Cardiac fibroblast (primary cell): ENCODE measurements at regions not wholly inside any gene's neighbourhood (a gene's known extent, or its start where the extent isn't known, plus 50 kb on each side); places are given as distances from the start of the nearest gene placed in this dataset.
A peak's percentile ranks its signal among the peaks of the same experiment; 100 is the strongest.

Source experiments
- DNase-seq, 2 donors: peaks; one replicate each; pipeline versions ENCODE4 v3.0.0 to v3.0.0-alpha.2; 2010; ENCODE audit warnings: low read depth in 2 of 2
- H3K4me3 ChIP-seq, 2 donors: replicated peaks in 1 of 2; 1 replicate in 1 of 2; 2 replicates in 1 of 2; pipeline ENCODE4 v1.5.1; 2011; ENCODE audit warnings: low read depth in 2 of 2, low read length in 2 of 2, mild to moderate bottlenecking in 2 of 2, moderate library complexity in 1 of 2
- TF ChIP-seq, protein P1 (sequence below): IDR thresholded peaks from one replicate; pipeline ENCODE4 v1.5.1; 2011; ENCODE audit warnings: low read depth, mild to moderate bottlenecking, low read length, inconsistent platforms

DNA sequence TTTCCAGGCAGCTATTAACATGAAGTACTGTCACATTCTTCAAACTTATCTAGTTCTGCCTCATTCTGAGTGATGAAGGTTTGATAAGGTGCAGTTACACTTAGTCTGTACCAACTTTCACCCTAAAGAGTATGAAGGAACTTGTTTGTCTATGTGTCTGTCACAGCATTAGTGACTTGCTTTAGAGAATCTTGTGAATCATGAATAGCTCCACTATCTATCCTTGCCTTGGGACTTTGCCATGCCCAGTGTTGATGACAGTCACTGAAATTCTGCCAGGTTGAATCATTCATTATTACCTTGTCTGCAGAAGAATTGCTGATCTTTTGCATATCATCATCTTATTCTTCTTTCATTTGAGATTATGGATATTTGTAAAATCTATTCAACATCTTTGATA, 50.9 kb upstream of the A1CF start:
- H3K4me3 ChIP-seq, result no peak overlapping the region
- TF ChIP-seq, protein P1, sequence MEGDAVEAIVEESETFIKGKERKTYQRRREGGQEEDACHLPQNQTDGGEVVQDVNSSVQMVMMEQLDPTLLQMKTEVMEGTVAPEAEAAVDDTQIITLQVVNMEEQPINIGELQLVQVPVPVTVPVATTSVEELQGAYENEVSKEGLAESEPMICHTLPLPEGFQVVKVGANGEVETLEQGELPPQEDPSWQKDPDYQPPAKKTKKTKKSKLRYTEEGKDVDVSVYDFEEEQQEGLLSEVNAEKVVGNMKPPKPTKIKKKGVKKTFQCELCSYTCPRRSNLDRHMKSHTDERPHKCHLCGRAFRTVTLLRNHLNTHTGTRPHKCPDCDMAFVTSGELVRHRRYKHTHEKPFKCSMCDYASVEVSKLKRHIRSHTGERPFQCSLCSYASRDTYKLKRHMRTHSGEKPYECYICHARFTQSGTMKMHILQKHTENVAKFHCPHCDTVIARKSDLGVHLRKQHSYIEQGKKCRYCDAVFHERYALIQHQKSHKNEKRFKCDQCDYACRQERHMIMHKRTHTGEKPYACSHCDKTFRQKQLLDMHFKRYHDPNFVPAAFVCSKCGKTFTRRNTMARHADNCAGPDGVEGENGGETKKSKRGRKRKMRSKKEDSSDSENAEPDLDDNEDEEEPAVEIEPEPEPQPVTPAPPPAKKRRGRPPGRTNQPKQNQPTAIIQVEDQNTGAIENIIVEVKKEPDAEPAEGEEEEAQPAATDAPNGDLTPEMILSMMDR, result no peak
- no peak for DNase-seq

DNA sequence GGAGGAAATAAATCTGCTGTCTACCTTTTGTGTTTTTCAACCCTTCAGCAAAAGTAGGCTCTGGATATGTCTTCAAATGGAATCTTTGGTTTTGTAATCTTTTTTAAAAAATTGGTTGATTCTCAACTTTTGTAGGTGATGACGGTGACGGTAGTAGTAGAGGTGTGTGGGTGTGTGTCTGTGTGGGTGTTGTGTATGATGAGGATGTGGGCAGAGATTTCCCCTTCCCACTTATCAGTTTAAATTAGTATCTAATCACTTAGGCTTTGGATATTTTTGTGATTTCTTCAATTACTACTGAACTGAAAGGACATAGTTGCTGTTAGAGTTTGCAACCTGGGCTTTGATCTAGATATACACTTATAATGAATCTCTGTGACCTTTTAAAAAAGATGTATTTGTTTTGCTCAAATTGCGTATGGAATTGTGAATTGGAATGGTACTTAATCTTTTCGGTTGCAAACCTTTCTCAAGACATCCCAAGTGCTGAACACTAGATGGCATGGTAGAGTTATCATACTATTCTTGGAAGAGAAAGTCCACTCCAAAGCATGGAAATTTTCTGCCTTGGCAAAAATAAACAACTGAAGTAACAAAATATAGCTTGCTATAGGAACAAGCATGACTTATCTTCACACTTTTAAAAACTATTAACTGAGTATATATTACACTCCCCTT, 51.9 kb upstream of the A1CF start:
- DNase-seq, result peak; percentile 69 to 72
- H3K4me3 ChIP-seq, result no peak overlapping the region
- TF ChIP-seq, protein P1, result peak; percentile 60

DNA sequence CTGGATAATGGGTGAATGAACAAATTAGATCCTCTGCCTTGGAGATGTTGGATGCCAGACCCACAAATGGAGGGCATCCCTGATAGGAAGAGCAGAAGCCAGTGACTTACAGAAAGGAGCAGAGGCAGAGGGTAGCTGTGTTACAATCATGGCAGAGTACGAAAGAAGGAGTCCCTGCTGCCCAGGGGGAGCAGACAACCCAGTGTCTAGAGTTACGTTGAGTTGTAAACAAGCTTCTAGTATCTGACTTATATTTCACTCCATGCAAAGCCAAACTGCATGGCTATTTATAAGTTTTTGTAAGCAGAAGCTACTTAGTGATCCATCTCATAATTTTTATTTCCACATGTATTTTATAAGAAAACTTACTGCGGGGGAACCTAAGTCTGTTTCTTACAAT, 56.2 kb upstream of the A1CF start:
- TF ChIP-seq, protein P1, result no peak
- H3K4me3 ChIP-seq, result no peak overlapping the region
- DNase-seq, result no peak

DNA sequence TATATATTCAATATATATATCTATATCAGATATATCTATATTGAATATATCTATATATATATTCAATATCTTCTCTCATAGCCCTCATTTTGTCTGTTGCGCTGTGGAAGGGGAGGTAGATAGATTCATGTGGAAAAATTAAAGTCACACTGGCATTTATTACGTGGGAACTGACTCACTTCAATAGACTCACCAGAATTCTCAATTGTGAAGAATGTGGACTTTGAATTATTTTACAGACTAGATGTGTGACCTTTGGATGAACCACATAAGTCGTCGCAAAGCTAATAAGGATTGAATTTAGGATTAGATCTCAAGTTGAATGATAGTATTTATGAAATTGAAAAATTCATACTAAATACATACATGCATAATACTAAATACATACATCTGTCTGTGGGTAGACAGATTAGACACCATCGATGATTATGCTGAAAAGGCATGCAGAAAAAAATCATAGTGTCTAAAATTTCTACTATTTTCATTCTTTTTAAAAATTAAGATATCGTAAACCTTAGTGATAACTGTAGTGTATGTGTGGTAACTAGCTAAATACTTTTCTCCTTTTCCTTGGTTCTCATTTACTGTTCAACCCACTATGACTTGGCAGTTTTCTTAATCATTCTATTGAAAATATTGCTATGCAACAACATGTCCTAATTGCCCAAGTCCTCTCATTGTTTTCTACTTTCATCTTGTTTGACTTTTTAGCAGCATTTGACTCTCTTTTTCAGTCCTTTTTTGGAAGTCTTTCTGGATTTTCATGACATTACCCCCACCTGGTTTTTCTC, 61.8 kb upstream of the A1CF start:
- DNase-seq, result peak in 1 of 2 donors; percentile 49
- H3K4me3 ChIP-seq, result no peak overlapping the region
- TF ChIP-seq, protein P1, result no peak

DNA sequence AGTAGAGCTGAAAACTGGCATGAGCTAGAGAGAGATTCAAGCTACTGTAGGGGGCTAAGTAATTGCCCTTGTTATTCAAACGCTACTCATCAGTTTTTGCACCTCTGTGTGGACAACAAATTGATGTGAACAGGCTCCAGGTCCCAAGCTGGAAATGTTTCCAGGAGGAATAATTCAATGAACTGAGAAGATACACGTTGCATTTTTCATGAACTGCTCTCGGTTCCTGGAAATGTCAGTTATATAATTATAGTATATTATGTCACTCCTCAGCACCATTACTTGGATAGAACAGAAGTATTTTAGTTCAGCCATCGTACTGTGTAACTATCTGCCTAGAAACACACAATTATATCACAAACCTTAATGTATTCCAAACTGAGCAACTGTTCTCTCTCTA, 65.9 kb upstream of the A1CF start:
- no peak overlapping the region for H3K4me3 ChIP-seq
- TF ChIP-seq, protein P1, result no peak
- DNase-seq, result no peak

DNA sequence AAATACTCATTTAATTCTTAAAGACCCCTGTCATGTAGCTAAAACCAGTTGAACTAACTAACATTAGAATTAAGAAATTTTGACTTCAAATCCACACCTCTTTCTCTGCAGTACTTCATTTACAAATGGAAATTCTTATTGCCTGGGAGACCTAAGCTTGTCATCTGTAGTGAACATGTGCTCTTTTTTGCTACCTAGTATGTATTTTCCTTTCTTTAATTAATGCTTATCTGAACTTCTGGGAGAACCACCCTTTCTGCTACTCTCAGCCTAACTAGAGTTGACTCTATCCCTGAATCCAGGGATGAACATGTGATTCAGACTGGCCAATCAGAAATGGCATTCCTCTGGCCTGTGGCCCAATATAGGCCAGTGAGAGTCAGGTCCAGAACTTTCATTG, 75.9 kb upstream of the A1CF start:
- TF ChIP-seq, protein P1, result no peak
- H3K4me3 ChIP-seq, result no peak overlapping the region
- DNase-seq, result no peak
